ENCODE measurements at regions not wholly inside any gene's neighbourhood (a gene's known extent, or its start where the extent isn't known, plus 50 kb on each side); places are given as distances from the start of the nearest gene placed in this dataset.

- TF ChIP-seq, protein P1, sequence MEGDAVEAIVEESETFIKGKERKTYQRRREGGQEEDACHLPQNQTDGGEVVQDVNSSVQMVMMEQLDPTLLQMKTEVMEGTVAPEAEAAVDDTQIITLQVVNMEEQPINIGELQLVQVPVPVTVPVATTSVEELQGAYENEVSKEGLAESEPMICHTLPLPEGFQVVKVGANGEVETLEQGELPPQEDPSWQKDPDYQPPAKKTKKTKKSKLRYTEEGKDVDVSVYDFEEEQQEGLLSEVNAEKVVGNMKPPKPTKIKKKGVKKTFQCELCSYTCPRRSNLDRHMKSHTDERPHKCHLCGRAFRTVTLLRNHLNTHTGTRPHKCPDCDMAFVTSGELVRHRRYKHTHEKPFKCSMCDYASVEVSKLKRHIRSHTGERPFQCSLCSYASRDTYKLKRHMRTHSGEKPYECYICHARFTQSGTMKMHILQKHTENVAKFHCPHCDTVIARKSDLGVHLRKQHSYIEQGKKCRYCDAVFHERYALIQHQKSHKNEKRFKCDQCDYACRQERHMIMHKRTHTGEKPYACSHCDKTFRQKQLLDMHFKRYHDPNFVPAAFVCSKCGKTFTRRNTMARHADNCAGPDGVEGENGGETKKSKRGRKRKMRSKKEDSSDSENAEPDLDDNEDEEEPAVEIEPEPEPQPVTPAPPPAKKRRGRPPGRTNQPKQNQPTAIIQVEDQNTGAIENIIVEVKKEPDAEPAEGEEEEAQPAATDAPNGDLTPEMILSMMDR (optimal IDR thresholded peaks at IDR 0.05 in 1 of 3, IDR thresholded peaks at IDR 0.05 in 1 of 3, conservative IDR thresholded peaks at IDR 0.05 in 1 of 3; ENCODE audit: extremely low read depth in 1 of 3, insufficient read depth in 2 of 3, low read length in 3 of 3) = no peak
- TF ChIP-seq EZH2 (IDR thresholded peaks at IDR 0.05; ENCODE audit: low read length) = no peak
These were observed 156.9 kb downstream of the PRELID2 start for GRCh38 chr5:145678255-145678654.

Data from keratinocyte (primary cell).